IPS-15b (cell line): ENCODE measurements at regions not wholly inside any gene's neighbourhood (a gene's known extent, or its start where the extent isn't known, plus 50 kb on each side); places are given as distances from the start of the nearest gene placed in this dataset.

Experiments
- H3K27me3 ChIP-seq: one replicate; pipeline ENCODE4 v1.6.1; 2013; ENCODE audit warnings: low read length; ENCODE audit not compliant: control insufficient read depth, insufficient read depth
- H3K36me3 ChIP-seq: one replicate; pipeline ENCODE4 v1.6.1; 2013; ENCODE audit warnings: low read length; ENCODE audit not compliant: control insufficient read depth, insufficient read depth
- H3K4me1 ChIP-seq: one replicate; pipeline ENCODE4 v1.6.1; 2013; ENCODE audit warnings: mild to moderate bottlenecking, low read length; ENCODE audit not compliant: control insufficient read depth, insufficient read depth
- H3K4me3 ChIP-seq: one replicate; pipeline ENCODE4 v1.5.1; 2013; ENCODE audit warnings: low read depth, low read length
- H3K9ac ChIP-seq: one replicate; pipeline ENCODE4 v1.6.1; 2013; ENCODE audit warnings: low read depth, mild to moderate bottlenecking, low read length
- H3K9me3 ChIP-seq: one replicate; pipeline ENCODE4 v1.6.1; 2013; ENCODE audit warnings: mild to moderate bottlenecking, low read length; ENCODE audit not compliant: control insufficient read depth, insufficient read depth

- H3K4me1 ChIP-seq = no peaks in the 10 kb centered on the region
- H3K4me3 ChIP-seq = no peak overlapping the region
- no peaks in the 10 kb centered on the region for H3K36me3 ChIP-seq
- H3K9ac ChIP-seq = no peak overlapping the region
- no peaks in the 10 kb centered on the region for H3K27me3 ChIP-seq
- H3K9me3 ChIP-seq = no peaks in the 10 kb centered on the region
Observed at GRCh38 chr15:98025237-98025636, 64.7 kb downstream of the ARRDC4 start.

GRCh38 chr15:98034731-98035130 is 74.2 kb downstream of the ARRDC4 start:
- Histone ChIP-seq H3K4me1 (peaks cover 2% of the 10 kb centered on the region), H3K4me3 (no peak overlapping the region), H3K9ac (no peak overlapping the region)

GRCh38 chr15:98035134-98035533 is 74.6 kb downstream of the ARRDC4 start:
- Histone ChIP-seq H3K9me3 (no peaks in the 10 kb centered on the region), H3K27me3 (no peaks in the 10 kb centered on the region), H3K4me3 (no peak overlapping the region), H3K36me3 (no peaks in the 10 kb centered on the region), H3K9ac (no peak overlapping the region), H3K4me1 (peaks cover 2% of the 10 kb centered on the region)

More at GRCh38 chr15:98034731-98035130, 74.2 kb downstream of the ARRDC4 start:
- Histone ChIP-seq H3K27me3 (no peaks in the 10 kb centered on the region), H3K36me3 (no peaks in the 10 kb centered on the region), H3K9me3 (no peaks in the 10 kb centered on the region)

GRCh38 chr15:98035577-98036010 is 75.1 kb downstream of the ARRDC4 start:
- H3K4me1 ChIP-seq = peaks cover 2% of the 10 kb centered on the region
- H3K4me3 ChIP-seq = no peak overlapping the region
- no peaks in the 10 kb centered on the region for H3K27me3 ChIP-seq
- no peaks in the 10 kb centered on the region for H3K9me3 ChIP-seq
- no peaks in the 10 kb centered on the region for H3K36me3 ChIP-seq
- no peak overlapping the region for H3K9ac ChIP-seq

- no peaks in the 10 kb centered on the region for H3K36me3 ChIP-seq
- no peak overlapping the region for H3K9ac ChIP-seq
- no peaks in the 10 kb centered on the region for H3K9me3 ChIP-seq
- no peak overlapping the region for H3K4me3 ChIP-seq
- peaks cover 2% of the 10 kb centered on the region for H3K4me1 ChIP-seq
- H3K27me3 ChIP-seq = no peaks in the 10 kb centered on the region
Observed at GRCh38 chr15:98039596-98039995, 79.1 kb downstream of the ARRDC4 start.

GRCh38 chr15:98040146-98040545 is 79.6 kb downstream of the ARRDC4 start:
- no peak overlapping the region for H3K9ac ChIP-seq
- no peaks in the 10 kb centered on the region for H3K9me3 ChIP-seq
- no peaks in the 10 kb centered on the region for H3K36me3 ChIP-seq
- H3K4me3 ChIP-seq = no peak overlapping the region
- peaks cover 2% of the 10 kb centered on the region for H3K4me1 ChIP-seq
- H3K27me3 ChIP-seq = no peaks in the 10 kb centered on the region

- no peak overlapping the region for H3K4me3 ChIP-seq
- H3K4me1 ChIP-seq = no peaks in the 10 kb centered on the region
- no peaks in the 10 kb centered on the region for H3K9me3 ChIP-seq
- H3K9ac ChIP-seq = no peak overlapping the region
- no peaks in the 10 kb centered on the region for H3K36me3 ChIP-seq
- no peaks in the 10 kb centered on the region for H3K27me3 ChIP-seq
Observed at GRCh38 chr15:98043160-98044014, 82.9 kb downstream of the ARRDC4 start.

- H3K4me1 ChIP-seq = no peaks in the 10 kb centered on the region
- no peaks in the 10 kb centered on the region for H3K9me3 ChIP-seq
- H3K36me3 ChIP-seq = no peaks in the 10 kb centered on the region
- no peaks in the 10 kb centered on the region for H3K27me3 ChIP-seq
- no peak overlapping the region for H3K9ac ChIP-seq
- no peak overlapping the region for H3K4me3 ChIP-seq
Observed at GRCh38 chr15:98051734-98052133, 91.2 kb downstream of the ARRDC4 start.

- H3K4me3 ChIP-seq = no peak overlapping the region
- no peaks in the 10 kb centered on the region for H3K27me3 ChIP-seq
- no peak overlapping the region for H3K9ac ChIP-seq
- no peaks in the 10 kb centered on the region for H3K9me3 ChIP-seq
- no peaks in the 10 kb centered on the region for H3K4me1 ChIP-seq
- H3K36me3 ChIP-seq = no peaks in the 10 kb centered on the region
Observed at GRCh38 chr15:98057453-98057852, 97.0 kb downstream of the ARRDC4 start.

- Histone ChIP-seq H3K9ac (no peak overlapping the region), H3K9me3 (no peaks in the 10 kb centered on the region), H3K4me1 (no peaks in the 10 kb centered on the region), H3K4me3 (no peak overlapping the region), H3K27me3 (no peaks in the 10 kb centered on the region), H3K36me3 (no peaks in the 10 kb centered on the region)
Observed at GRCh38 chr15:98062869-98063268, 102.4 kb downstream of the ARRDC4 start.

- H3K36me3 ChIP-seq = no peaks in the 10 kb centered on the region
- H3K4me3 ChIP-seq = no peak overlapping the region
- H3K9me3 ChIP-seq = no peaks in the 10 kb centered on the region
- no peaks in the 10 kb centered on the region for H3K4me1 ChIP-seq
- no peak overlapping the region for H3K9ac ChIP-seq
- H3K27me3 ChIP-seq = no peaks in the 10 kb centered on the region
Observed at GRCh38 chr15:98063315-98063714, 102.8 kb downstream of the ARRDC4 start.

- Histone ChIP-seq H3K27me3 (no peaks in the 10 kb centered on the region), H3K4me3 (no peak overlapping the region), H3K36me3 (no peaks in the 10 kb centered on the region), H3K9ac (no peak overlapping the region), H3K9me3 (no peaks in the 10 kb centered on the region), H3K4me1 (no peaks in the 10 kb centered on the region)
Observed at GRCh38 chr15:98063871-98064270, 103.4 kb downstream of the ARRDC4 start.
